Suprapubic skin (tissue), 4 donors: ENCODE measurements at regions not wholly inside any gene's neighbourhood (a gene's known extent, or its start where the extent isn't known, plus 50 kb on each side); places are given as distances from the start of the nearest gene placed in this dataset.

Experiments
- DNase-seq, 2 donors: peaks; one replicate each; pipeline ENCODE4 v3.0.0-alpha.2; 2019; ENCODE audit warnings: low spot score in 2 of 2
- H3K27ac ChIP-seq: fragments of 200-600 bp; sonication (generic); one replicate; pipeline ENCODE4 v1.5.1; 2019
- H3K27me3 ChIP-seq: fragments of 200-600 bp; sonication (generic); one replicate; pipeline ENCODE4 v1.5.1; 2019
- H3K36me3 ChIP-seq: fragments of 200-600 bp; sonication (generic); one replicate; pipeline ENCODE4 v1.5.1; 2019
- H3K4me1 ChIP-seq: fragments of 200-600 bp; sonication (generic); one replicate; pipeline ENCODE4 v1.5.1; 2019
- H3K4me3 ChIP-seq: fragments of 200-600 bp; sonication (generic); one replicate; pipeline ENCODE4 v1.5.1; 2019; ENCODE audit warnings: mild to moderate bottlenecking
- H3K9me3 ChIP-seq: fragments of 200-600 bp; sonication (generic); one replicate; pipeline ENCODE4 v1.5.1; 2019
- EP300 ChIP-seq: sonication (generic); formaldehyde crosslinking; IDR thresholded peaks from one replicate; pipeline ENCODE4 v1.6.1; 2017; ENCODE audit warnings: antibody characterized with exemption
- POLR2A ChIP-seq, 2 donors: fragments of 450-650 bp; IDR thresholded peaks; one replicate each; pipeline ENCODE4 v1.6.1; 2017; ENCODE audit warnings: antibody characterized with exemption in 2 of 2, mild to moderate bottlenecking in 2 of 2, moderate library complexity in 2 of 2
- POLR2AphosphoS5 ChIP-seq, 3 donors: sonication (generic); formaldehyde crosslinking; IDR thresholded peaks; one replicate each; pipeline ENCODE4 v1.6.1; 2017; ENCODE audit warnings: antibody characterized with exemption in 3 of 3
- WGBS: methylation state at CpG from one replicate; pipeline ENCODE4 v1.1.5; 2018; 5-methylcytosine and 5-hydroxymethylcytosine counted together
- TF ChIP-seq, protein P1 (sequence below), 2 donors: fragments of 200-600 bp in 1 of 2; fragments of 450-650 bp in 1 of 2; sonication (generic) in 1 of 2; IDR thresholded peaks; one replicate each; pipeline ENCODE4 v1.5.1; 2016 to 2019; ENCODE audit warnings: antibody characterized with exemption in 2 of 2, mild to moderate bottlenecking in 1 of 2, moderate library complexity in 1 of 2

DNA sequence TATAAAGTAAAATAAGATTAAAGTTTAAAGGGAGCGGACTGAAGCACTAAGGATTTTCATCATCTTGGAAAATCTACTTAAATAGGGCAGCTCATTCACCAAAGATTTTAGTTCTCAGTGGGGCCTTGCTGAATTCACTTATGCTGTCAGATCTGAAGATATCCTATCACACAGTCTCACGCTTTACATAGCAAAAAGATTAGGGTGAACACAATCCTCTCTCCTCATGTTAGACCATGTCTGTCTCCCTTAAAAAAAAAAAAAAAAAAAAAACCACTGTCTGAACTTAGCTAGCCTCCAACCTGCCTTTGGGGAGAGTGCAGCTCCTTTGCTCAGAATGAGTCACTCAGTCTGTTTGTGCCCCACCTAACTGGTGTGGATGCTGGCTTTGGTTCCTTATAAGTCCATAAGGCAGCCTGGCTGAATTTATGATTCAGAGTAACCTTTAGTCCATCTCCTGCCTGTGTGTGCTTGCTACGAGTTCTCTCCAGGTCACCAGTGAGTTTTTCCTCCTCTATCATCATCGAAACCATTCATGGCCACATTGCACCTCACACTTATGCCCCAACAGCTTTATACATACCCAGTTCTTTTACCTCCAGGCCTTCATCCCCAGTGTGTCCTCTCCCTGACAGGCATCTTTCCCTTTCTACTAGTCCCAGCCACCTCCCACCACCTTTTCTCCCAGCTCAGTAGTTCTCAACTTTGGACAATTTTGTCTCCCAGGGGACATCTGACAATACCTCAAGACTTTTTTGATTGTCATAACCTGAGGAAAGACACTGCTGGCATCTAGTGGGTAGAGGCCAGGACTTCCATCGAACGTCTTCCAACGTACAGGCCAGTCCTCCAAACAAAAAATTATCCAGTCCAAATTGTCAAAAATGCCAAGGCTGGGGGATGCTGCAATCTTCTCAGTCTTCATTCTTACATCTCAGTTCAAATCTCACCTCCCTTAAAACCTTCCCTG lies 220.7 kb upstream of the EMCN start:
- WGBS = 73% methylated on average over 7 of the region's 7 CpGs
- DNase-seq = no peak
- TF ChIP-seq EP300 (no peak), POLR2A (IDR thresholded peaks at IDR 0.05) (no peak), POLR2AphosphoS5 (IDR thresholded peaks at IDR 0.05) (no peak)
- TF ChIP-seq, protein P1, sequence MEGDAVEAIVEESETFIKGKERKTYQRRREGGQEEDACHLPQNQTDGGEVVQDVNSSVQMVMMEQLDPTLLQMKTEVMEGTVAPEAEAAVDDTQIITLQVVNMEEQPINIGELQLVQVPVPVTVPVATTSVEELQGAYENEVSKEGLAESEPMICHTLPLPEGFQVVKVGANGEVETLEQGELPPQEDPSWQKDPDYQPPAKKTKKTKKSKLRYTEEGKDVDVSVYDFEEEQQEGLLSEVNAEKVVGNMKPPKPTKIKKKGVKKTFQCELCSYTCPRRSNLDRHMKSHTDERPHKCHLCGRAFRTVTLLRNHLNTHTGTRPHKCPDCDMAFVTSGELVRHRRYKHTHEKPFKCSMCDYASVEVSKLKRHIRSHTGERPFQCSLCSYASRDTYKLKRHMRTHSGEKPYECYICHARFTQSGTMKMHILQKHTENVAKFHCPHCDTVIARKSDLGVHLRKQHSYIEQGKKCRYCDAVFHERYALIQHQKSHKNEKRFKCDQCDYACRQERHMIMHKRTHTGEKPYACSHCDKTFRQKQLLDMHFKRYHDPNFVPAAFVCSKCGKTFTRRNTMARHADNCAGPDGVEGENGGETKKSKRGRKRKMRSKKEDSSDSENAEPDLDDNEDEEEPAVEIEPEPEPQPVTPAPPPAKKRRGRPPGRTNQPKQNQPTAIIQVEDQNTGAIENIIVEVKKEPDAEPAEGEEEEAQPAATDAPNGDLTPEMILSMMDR (IDR thresholded peaks at IDR 0.05) = no peak

DNA sequence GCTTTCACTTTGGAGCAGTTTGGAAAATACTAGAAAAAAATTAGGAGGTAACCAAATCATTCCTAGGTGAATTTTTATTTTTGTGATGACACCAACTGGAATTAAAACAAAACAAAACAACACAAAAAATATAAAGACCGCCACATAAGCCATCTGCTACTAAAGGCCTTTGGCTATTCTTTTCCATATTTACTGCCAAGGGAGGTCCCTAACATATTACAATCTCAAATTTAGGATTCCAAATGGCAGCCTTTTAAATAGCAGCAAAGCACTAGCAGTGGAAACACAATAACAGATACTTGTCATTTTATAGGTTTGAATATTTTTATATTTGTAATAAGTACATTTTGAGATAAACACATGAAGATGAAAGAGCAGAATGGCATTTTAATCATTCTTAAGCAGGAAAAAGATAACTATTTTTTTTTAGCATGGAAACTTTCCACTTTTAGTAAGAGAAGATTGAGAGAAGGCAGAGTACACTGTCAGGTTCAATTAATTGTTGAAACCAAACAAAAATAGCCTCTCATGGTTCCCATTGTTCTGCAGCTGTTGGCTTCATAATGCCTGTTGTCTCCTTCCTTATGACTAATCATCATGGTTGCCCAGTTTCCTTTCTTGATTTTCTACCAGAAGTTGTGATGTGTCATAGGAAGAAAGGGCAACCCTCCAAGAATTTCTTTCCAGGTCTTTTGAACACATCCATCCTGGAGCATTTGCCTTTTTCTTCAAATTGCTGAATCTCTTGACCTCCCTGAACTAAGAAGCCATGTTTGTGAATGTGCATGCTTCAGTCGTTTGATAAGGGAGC lies 219.0 kb upstream of the EMCN start:
- Histone ChIP-seq H3K4me3 (no peak overlapping the region), H3K27me3 (no peaks in the 10 kb centered on the region), H3K9me3 (peaks cover 3% of the 10 kb centered on the region), H3K27ac (peak overlapping the region; percentile 32), H3K36me3 (no peaks in the 10 kb centered on the region), H3K4me1 (peaks cover 21% of the 10 kb centered on the region)
- TF ChIP-seq POLR2AphosphoS5 (IDR thresholded peaks at IDR 0.05) (peak in 1 of 3 donors; percentile 47), POLR2A (IDR thresholded peaks at IDR 0.05) (no peak), EP300 (no peak)
- TF ChIP-seq, protein P1 (IDR thresholded peaks at IDR 0.05) = no peak
- no peak for DNase-seq
- 48% methylated on average over 2 of the region's 2 CpGs for WGBS

More for the DNA sequence above, 220.7 kb upstream of the EMCN start:
- H3K36me3 ChIP-seq = no peaks in the 10 kb centered on the region
- H3K27me3 ChIP-seq = no peaks in the 10 kb centered on the region
- H3K27ac ChIP-seq = peak overlapping the region; percentile 5
- H3K4me1 ChIP-seq = peaks cover 21% of the 10 kb centered on the region
- H3K4me3 ChIP-seq = no peak overlapping the region
- peaks cover 3% of the 10 kb centered on the region for H3K9me3 ChIP-seq

DNA sequence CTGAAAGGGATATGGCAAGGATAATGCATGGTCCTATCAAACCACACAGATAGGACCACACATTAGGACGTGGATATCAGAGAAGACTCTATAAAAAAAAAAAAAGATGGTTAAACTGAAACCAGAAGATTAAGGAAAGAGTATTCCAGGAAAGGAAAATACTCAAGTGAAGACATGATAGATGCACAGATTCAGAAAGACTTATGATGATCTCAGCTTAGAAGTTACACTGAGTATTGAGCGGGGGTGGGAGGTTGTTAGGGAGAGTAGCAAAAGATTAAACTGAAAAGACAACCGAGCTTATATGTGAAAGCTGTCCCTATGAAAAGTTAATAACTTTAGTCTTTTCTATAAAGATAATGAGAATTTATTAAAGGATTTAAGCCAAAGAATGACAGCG lies 211.0 kb upstream of the EMCN start:
- no peaks in the 10 kb centered on the region for H3K4me1 ChIP-seq
- WGBS = 78% methylated on average over 4 of the region's 4 CpGs
- no peak overlapping the region for H3K4me3 ChIP-seq
- H3K9me3 ChIP-seq = no peaks in the 10 kb centered on the region
- no peak overlapping the region for H3K27ac ChIP-seq
- H3K27me3 ChIP-seq = no peaks in the 10 kb centered on the region
- no peak for DNase-seq
- TF ChIP-seq POLR2AphosphoS5 (IDR thresholded peaks at IDR 0.05) (no peak), POLR2A (IDR thresholded peaks at IDR 0.05) (no peak), EP300 (no peak)
- TF ChIP-seq, protein P1 (IDR thresholded peaks at IDR 0.05) = no peak
- no peaks in the 10 kb centered on the region for H3K36me3 ChIP-seq

DNA sequence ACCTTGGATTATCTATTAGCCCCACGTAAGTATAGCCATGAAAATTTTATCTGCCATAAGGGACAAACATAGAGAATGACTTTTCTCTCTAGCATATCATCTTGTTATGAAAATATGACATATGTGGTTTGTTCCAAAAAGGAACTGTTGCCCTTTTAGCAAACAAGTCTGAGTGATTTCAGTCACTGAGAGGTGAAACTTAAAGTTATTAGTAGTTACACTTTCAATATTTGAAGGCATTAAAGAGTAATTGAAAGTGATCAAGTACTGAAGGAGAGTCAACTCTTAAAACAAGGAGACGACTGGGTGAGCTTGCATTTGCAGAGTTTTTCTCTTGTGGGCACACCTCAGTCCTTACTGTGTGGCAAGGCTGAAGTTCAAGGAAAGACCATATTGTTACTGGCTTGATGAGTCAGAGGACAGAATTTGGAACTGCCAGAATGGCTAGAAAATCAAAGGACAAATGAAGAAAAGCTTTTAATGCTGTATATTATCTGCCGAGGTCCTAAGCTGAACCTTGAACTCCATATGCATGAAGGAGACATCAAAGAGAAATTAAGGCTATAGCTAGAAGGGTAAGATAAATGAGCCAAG lies 205.1 kb upstream of the EMCN start:
- TF ChIP-seq, protein P1 (IDR thresholded peaks at IDR 0.05) = no peak
- TF ChIP-seq POLR2A (IDR thresholded peaks at IDR 0.05) (no peak), EP300 (no peak)
- Histone ChIP-seq H3K27ac (no peak overlapping the region), H3K9me3 (no peaks in the 10 kb centered on the region), H3K27me3 (no peaks in the 10 kb centered on the region), H3K4me1 (no peaks in the 10 kb centered on the region), H3K36me3 (no peaks in the 10 kb centered on the region), H3K4me3 (no peak overlapping the region)
- WGBS = 75% methylated on average over 3 of the region's 3 CpGs
- no peak for DNase-seq
